ENCODE measurements at regions not wholly inside any gene's neighbourhood (a gene's known extent, or its start where the extent isn't known, plus 50 kb on each side); places are given as distances from the start of the nearest gene placed in this dataset.
"Not testable (repeated sequence)": the region's sequence is repeated elsewhere in the genome, so short reads cannot be mapped to it uniquely, and the experiment has no call there.

- TF ChIP-seq, protein P1, sequence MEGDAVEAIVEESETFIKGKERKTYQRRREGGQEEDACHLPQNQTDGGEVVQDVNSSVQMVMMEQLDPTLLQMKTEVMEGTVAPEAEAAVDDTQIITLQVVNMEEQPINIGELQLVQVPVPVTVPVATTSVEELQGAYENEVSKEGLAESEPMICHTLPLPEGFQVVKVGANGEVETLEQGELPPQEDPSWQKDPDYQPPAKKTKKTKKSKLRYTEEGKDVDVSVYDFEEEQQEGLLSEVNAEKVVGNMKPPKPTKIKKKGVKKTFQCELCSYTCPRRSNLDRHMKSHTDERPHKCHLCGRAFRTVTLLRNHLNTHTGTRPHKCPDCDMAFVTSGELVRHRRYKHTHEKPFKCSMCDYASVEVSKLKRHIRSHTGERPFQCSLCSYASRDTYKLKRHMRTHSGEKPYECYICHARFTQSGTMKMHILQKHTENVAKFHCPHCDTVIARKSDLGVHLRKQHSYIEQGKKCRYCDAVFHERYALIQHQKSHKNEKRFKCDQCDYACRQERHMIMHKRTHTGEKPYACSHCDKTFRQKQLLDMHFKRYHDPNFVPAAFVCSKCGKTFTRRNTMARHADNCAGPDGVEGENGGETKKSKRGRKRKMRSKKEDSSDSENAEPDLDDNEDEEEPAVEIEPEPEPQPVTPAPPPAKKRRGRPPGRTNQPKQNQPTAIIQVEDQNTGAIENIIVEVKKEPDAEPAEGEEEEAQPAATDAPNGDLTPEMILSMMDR (IDR thresholded peaks at IDR 0.05; ENCODE audit: low read depth, low read length, poor library complexity, severe bottlenecking) = not testable (repeated sequence)
- TF ChIP-seq EZH2phosphoT487 (IDR thresholded peaks at IDR 0.05; ENCODE audit: borderline replicate concordance, low read length) = not testable (repeated sequence)
These were observed 863.6 kb upstream of the TPTE start for GRCh38 chr21:9657779-9658178.

Data from DOHH2 (cell line).